Trophoblast cell (in vitro differentiated cells and primary cell): ENCODE measurements at regions not wholly inside any gene's neighbourhood (a gene's known extent, or its start where the extent isn't known, plus 50 kb on each side); places are given as distances from the start of the nearest gene placed in this dataset.

Experiments
- DNase-seq, 2 donors: peaks; one replicate each; pipeline ENCODE4 v3.0.0-alpha.2; 2016
- H2AFZ ChIP-seq: 2 replicates; pipeline ENCODE4 v1.6.1; 2013; ENCODE audit warnings: low read length, moderate library complexity, mild to moderate bottlenecking; ENCODE audit not compliant: insufficient read depth, poor library complexity
- H2AK5ac ChIP-seq: 2 replicates; pipeline ENCODE4 v1.6.1; 2013; ENCODE audit warnings: mild to moderate bottlenecking, low read length
- H2BK120ac ChIP-seq: 2 replicates; pipeline ENCODE4 v1.6.1; 2013; ENCODE audit warnings: low read length, mild to moderate bottlenecking, moderate library complexity; ENCODE audit not compliant: insufficient read depth, poor library complexity
- H2BK12ac ChIP-seq: 2 replicates; pipeline ENCODE4 v1.6.1; 2013; ENCODE audit warnings: mild to moderate bottlenecking, low read length, moderate library complexity
- H2BK5ac ChIP-seq: 2 replicates; pipeline ENCODE4 v1.6.1; 2013; ENCODE audit warnings: low read length, low read depth, moderate library complexity, mild to moderate bottlenecking; ENCODE audit not compliant: poor library complexity
- H3K14ac ChIP-seq: 2 replicates; pipeline ENCODE4 v1.6.1; 2013; ENCODE audit warnings: mild to moderate bottlenecking, low read length
- H3K18ac ChIP-seq: 2 replicates; pipeline ENCODE4 v1.6.1; 2013; ENCODE audit warnings: mild to moderate bottlenecking, low read length
- H3K23ac ChIP-seq: 2 replicates; pipeline ENCODE4 v1.6.1; 2013; ENCODE audit warnings: low read length
- H3K27ac ChIP-seq: 2 replicates; pipeline ENCODE4 v1.5.1; 2013; ENCODE audit warnings: low read depth, mild to moderate bottlenecking, inconsistent platforms, low read length, moderate library complexity
- H3K27me3 ChIP-seq: 2 replicates; pipeline ENCODE4 v1.6.1; 2013; ENCODE audit warnings: inconsistent platforms, mild to moderate bottlenecking, low read length, moderate library complexity; ENCODE audit not compliant: insufficient read depth
- H3K36me3 ChIP-seq, 2 experiments: 1 replicate in 1 of 2; 2 replicates in 1 of 2; pipeline ENCODE4 v1.6.1; 2013; ENCODE audit warnings: low read length in 2 of 2, mild to moderate bottlenecking in 2 of 2, moderate library complexity in 1 of 2; ENCODE audit not compliant: insufficient read depth in 2 of 2, control insufficient read depth in 1 of 2
- H3K4ac ChIP-seq: 2 replicates; pipeline ENCODE4 v1.6.1; 2013; ENCODE audit warnings: low read depth, mild to moderate bottlenecking, low read length, moderate library complexity
- H3K4me1 ChIP-seq, 2 experiments: 1 replicate in 1 of 2; 2 replicates in 1 of 2; pipeline ENCODE4 v1.6.1; 2013; ENCODE audit warnings: low read length in 2 of 2, mild to moderate bottlenecking in 2 of 2, moderate library complexity in 1 of 2; ENCODE audit not compliant: insufficient read depth in 2 of 2, control insufficient read depth in 1 of 2
- H3K4me2 ChIP-seq: 2 replicates; pipeline ENCODE4 v1.6.1; 2013; ENCODE audit warnings: inconsistent platforms, mild to moderate bottlenecking, low read length, moderate library complexity
- H3K4me3 ChIP-seq: 2 replicates; pipeline ENCODE4 v1.5.1; 2013; ENCODE audit warnings: mild to moderate bottlenecking, low read depth, low read length, inconsistent platforms
- H3K79me1 ChIP-seq: one replicate; pipeline ENCODE4 v1.6.1; 2013; ENCODE audit warnings: low read length
- H3K79me2 ChIP-seq: 2 replicates; pipeline ENCODE4 v1.6.1; 2013; ENCODE audit warnings: low read length, mild to moderate bottlenecking; ENCODE audit not compliant: control insufficient read depth, insufficient read depth, poor library complexity
- H3K9ac ChIP-seq: 2 replicates; pipeline ENCODE4 v1.6.1; 2013; ENCODE audit warnings: mild to moderate bottlenecking, low read length
- H3K9me3 ChIP-seq: 2 replicates; pipeline ENCODE4 v1.6.1; 2013; ENCODE audit warnings: low read depth, mild to moderate bottlenecking, control low read depth, inconsistent platforms, low read length; ENCODE audit not compliant: insufficient read depth
- H4K12ac ChIP-seq: 2 replicates; pipeline ENCODE4 v1.6.1; 2013; ENCODE audit warnings: low read depth, mild to moderate bottlenecking, low read length, moderate library complexity
- H4K8ac ChIP-seq: 2 replicates; pipeline ENCODE4 v1.6.1; 2013; ENCODE audit warnings: low read depth, mild to moderate bottlenecking, low read length, moderate library complexity
- H4K91ac ChIP-seq: one replicate; pipeline ENCODE4 v1.6.1; 2013; ENCODE audit warnings: low read depth, mild to moderate bottlenecking, low read length, moderate library complexity
- WGBS: extraction: QIAGEN DNeasy Blood & Tissue Kit; methylation state at CpG from one replicate; pipeline ENCODE4 v1.1.7; 2013; ENCODE audit warnings: missing lambda C conversion rate; ENCODE audit not compliant: insufficient read length, insufficient coverage; ENCODE audit errors: extremely low coverage; 5-methylcytosine and 5-hydroxymethylcytosine counted together

DNA sequence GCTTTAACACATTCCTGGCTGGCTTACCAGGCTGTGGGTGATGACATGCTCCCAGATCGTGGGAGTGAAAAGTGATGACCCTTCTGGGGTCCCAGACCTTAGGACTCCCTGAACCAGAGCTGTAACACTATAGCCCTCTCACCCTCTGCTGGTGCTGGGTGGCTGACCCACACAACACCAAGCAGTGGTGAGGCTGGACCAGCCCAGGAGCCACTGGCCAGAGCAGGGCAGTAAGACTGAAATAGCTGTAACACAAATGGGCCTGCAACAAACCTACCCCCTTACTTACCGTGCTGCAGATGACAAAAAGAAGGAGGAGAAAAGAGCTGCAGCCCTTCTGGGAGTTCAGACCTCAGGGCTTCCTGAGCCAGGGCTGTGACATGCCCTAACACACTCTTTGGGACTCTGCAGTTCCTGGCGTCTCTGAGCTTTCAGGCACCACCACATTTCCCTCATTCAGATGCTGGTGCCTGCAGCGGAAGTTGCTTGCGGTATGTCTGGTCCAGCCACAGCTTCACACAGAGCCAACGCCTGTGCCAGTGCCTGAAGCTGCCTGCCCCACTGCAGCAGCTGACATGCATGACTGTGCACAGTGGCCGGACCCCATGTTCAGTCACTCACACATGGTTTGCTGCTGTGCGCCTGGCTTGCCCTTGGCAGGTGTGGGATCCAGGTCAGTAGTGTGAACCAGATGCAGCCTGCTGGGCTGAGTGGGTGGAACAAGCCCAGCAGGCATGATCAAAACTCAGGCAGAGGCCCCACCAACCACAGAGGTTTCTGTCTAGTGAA is 1247.4 kb downstream of the EFNA5 start:
- no peak overlapping the region for H4K12ac ChIP-seq
- no peak overlapping the region for H2AFZ ChIP-seq
- no peaks in the 10 kb centered on the region for H3K27me3 ChIP-seq
- WGBS: no CpG with 5 or more reads among the region's 8 CpGs
- peak; percentile 86 to 87 for DNase-seq
- no peak overlapping the region for H3K18ac ChIP-seq
- no peaks in the 10 kb centered on the region for H3K79me2 ChIP-seq
- no peak overlapping the region for H3K4ac ChIP-seq
- no peaks in the 10 kb centered on the region for H3K4me1 ChIP-seq
- H3K14ac ChIP-seq: no peak overlapping the region
- no peak overlapping the region for H2BK12ac ChIP-seq
- H2BK5ac ChIP-seq: no peak overlapping the region
- H3K79me1 ChIP-seq: no peaks in the 10 kb centered on the region
- H2AK5ac ChIP-seq: no peak overlapping the region
- peaks cover 4% of the 10 kb centered on the region for H3K9me3 ChIP-seq
- no peak overlapping the region for H4K91ac ChIP-seq
- no peak overlapping the region for H4K8ac ChIP-seq
- H3K36me3 ChIP-seq: no peaks in the 10 kb centered on the region
- no peak overlapping the region for H3K4me2 ChIP-seq
- H3K27ac ChIP-seq: no peak overlapping the region
- no peak overlapping the region for H2BK120ac ChIP-seq
- H3K23ac ChIP-seq: no peak overlapping the region
- no peak overlapping the region for H3K9ac ChIP-seq
- no peak overlapping the region for H3K4me3 ChIP-seq

- no peak overlapping the region for H3K23ac ChIP-seq
- no peak overlapping the region for H2BK5ac ChIP-seq
- peaks cover 4% of the 10 kb centered on the region for H3K9me3 ChIP-seq
- H3K27ac ChIP-seq: no peak overlapping the region
- no peak overlapping the region for H3K4me2 ChIP-seq
- DNase-seq: no peak
- H3K4ac ChIP-seq: no peak overlapping the region
- no peak overlapping the region for H2AK5ac ChIP-seq
- H4K8ac ChIP-seq: no peak overlapping the region
- no peak overlapping the region for H4K12ac ChIP-seq
- H3K14ac ChIP-seq: no peak overlapping the region
- H3K79me2 ChIP-seq: no peaks in the 10 kb centered on the region
- no peaks in the 10 kb centered on the region for H3K36me3 ChIP-seq
- 100% methylated on average over 3 of the region's 4 CpGs for whole genome bisulfite sequencing
- H3K79me1 ChIP-seq: no peaks in the 10 kb centered on the region
- H2AFZ ChIP-seq: no peak overlapping the region
- H2BK12ac ChIP-seq: no peak overlapping the region
- H3K27me3 ChIP-seq: no peaks in the 10 kb centered on the region
- no peak overlapping the region for H4K91ac ChIP-seq
- H3K4me3 ChIP-seq: no peak overlapping the region
- H3K18ac ChIP-seq: no peak overlapping the region
- H3K9ac ChIP-seq: no peak overlapping the region
- H2BK120ac ChIP-seq: no peak overlapping the region
- peaks cover 0 to 2% of the 10 kb centered on the region in 2 experiments for H3K4me1 ChIP-seq
These were observed 1250.6 kb downstream of the EFNA5 start for GRCh38 chr5:106420102-106420501.

GRCh38 chr5:106418196-106418595 is 1252.5 kb downstream of the EFNA5 start:
- WGBS: no CpG with 5 or more reads among the region's 2 CpGs

GRCh38 chr5:106417566-106417965 is 1253.2 kb downstream of the EFNA5 start:
- Histone ChIP-seq H2BK12ac (no peak overlapping the region), H3K9me3 (peaks cover under 1% of the 10 kb centered on the region), H2AK5ac (no peak overlapping the region), H3K4ac (no peak overlapping the region), H3K23ac (no peak overlapping the region), H3K4me1 (peaks cover 0 to 2% of the 10 kb centered on the region in 2 experiments), H3K9ac (no peak overlapping the region), H4K12ac (no peak overlapping the region), H3K14ac (no peak overlapping the region), H2AFZ (no peak overlapping the region), H3K4me2 (no peak overlapping the region), H3K79me1 (no peaks in the 10 kb centered on the region), H4K91ac (no peak overlapping the region), H4K8ac (no peak overlapping the region), H2BK120ac (no peak overlapping the region), H3K4me3 (no peak overlapping the region), H3K36me3 (no peaks in the 10 kb centered on the region), H2BK5ac (no peak overlapping the region), H3K27ac (no peak overlapping the region), H3K18ac (no peak overlapping the region), H3K27me3 (no peaks in the 10 kb centered on the region), H3K79me2 (no peaks in the 10 kb centered on the region)
- no CpG with 5 or more reads among the region's 6 CpGs for WGBS
- no peak for DNase-seq

More at GRCh38 chr5:106418196-106418595, 1252.5 kb downstream of the EFNA5 start:
- Histone ChIP-seq H3K79me1 (no peaks in the 10 kb centered on the region), H2BK5ac (no peak overlapping the region), H3K36me3 (no peaks in the 10 kb centered on the region), H2AFZ (no peak overlapping the region), H3K27me3 (no peaks in the 10 kb centered on the region), H4K91ac (no peak overlapping the region), H3K27ac (no peak overlapping the region), H3K79me2 (no peaks in the 10 kb centered on the region), H3K18ac (no peak overlapping the region), H3K23ac (no peak overlapping the region), H2BK120ac (no peak overlapping the region), H2BK12ac (no peak overlapping the region), H3K4me3 (no peak overlapping the region), H3K9me3 (peaks cover 4% of the 10 kb centered on the region), H4K12ac (no peak overlapping the region), H2AK5ac (no peak overlapping the region), H3K14ac (no peak overlapping the region), H4K8ac (no peak overlapping the region), H3K9ac (no peak overlapping the region), H3K4me2 (no peak overlapping the region), H3K4me1 (peaks cover 0 to 2% of the 10 kb centered on the region in 2 experiments), H3K4ac (no peak overlapping the region)
- DNase-seq: no peak
